PFSK-1 (cell line): ENCODE measurements at regions not wholly inside any gene's neighbourhood (a gene's known extent, or its start where the extent isn't known, plus 50 kb on each side); places are given as distances from the start of the nearest gene placed in this dataset.

Source experiments
- FOXP2 ChIP-seq: optimal IDR thresholded peaks from 2 replicates; pipeline ENCODE3; 2011; ENCODE audit warnings: borderline replicate concordance, control low read depth, inconsistent platforms; ENCODE audit not compliant: insufficient read depth; ENCODE audit errors: extremely low read length, extremely low read depth
- POLR2AphosphoS5 ChIP-seq: IDR thresholded peaks from 2 replicates; pipeline ENCODE4 v1.6.1; 2012; ENCODE audit warnings: low read depth, mild to moderate bottlenecking, control low read depth, low read length, moderate library complexity
- TAF1 ChIP-seq: IDR thresholded peaks from 2 replicates; pipeline ENCODE4 v1.6.1; 2012; ENCODE audit warnings: low read length, control low read depth, borderline replicate concordance; ENCODE audit not compliant: insufficient read depth
- TF ChIP-seq, protein P1 (sequence below), 2 experiments: IDR thresholded peaks; 2 replicates each; pipeline versions ENCODE4 v1.6.1 to v1.8.0; 2011 to 2012; ENCODE audit warnings: low read depth in 2 of 2, low read length in 2 of 2, control low read depth in 1 of 2, inconsistent platforms in 1 of 2, mild to moderate bottlenecking in 1 of 2, moderate library complexity in 1 of 2; ENCODE audit not compliant: insufficient read depth in 1 of 2

- TF ChIP-seq POLR2AphosphoS5 (no peak), TAF1 (no peak), FOXP2 (no peak)
- TF ChIP-seq, protein P1, sequence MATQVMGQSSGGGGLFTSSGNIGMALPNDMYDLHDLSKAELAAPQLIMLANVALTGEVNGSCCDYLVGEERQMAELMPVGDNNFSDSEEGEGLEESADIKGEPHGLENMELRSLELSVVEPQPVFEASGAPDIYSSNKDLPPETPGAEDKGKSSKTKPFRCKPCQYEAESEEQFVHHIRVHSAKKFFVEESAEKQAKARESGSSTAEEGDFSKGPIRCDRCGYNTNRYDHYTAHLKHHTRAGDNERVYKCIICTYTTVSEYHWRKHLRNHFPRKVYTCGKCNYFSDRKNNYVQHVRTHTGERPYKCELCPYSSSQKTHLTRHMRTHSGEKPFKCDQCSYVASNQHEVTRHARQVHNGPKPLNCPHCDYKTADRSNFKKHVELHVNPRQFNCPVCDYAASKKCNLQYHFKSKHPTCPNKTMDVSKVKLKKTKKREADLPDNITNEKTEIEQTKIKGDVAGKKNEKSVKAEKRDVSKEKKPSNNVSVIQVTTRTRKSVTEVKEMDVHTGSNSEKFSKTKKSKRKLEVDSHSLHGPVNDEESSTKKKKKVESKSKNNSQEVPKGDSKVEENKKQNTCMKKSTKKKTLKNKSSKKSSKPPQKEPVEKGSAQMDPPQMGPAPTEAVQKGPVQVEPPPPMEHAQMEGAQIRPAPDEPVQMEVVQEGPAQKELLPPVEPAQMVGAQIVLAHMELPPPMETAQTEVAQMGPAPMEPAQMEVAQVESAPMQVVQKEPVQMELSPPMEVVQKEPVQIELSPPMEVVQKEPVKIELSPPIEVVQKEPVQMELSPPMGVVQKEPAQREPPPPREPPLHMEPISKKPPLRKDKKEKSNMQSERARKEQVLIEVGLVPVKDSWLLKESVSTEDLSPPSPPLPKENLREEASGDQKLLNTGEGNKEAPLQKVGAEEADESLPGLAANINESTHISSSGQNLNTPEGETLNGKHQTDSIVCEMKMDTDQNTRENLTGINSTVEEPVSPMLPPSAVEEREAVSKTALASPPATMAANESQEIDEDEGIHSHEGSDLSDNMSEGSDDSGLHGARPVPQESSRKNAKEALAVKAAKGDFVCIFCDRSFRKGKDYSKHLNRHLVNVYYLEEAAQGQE (IDR thresholded peaks at IDR 0.05; ENCODE audit: insufficient read depth in 1 of 2, low read depth in 2 of 2, low read length in 2 of 2): no peak
These were observed 98.4 kb upstream of the ROBO1 start for GRCh38 chr3:79866162-79866561.
